ENCODE measurements at regions not wholly inside any gene's neighbourhood (a gene's known extent, or its start where the extent isn't known, plus 50 kb on each side); places are given as distances from the start of the nearest gene placed in this dataset.

GRCh38 chr6:94464018-94464510 is 1044.7 kb upstream of the EPHA7 start:
- DNase-seq (ENCODE audit: low read depth): no peak
- TF ChIP-seq, protein P1, sequence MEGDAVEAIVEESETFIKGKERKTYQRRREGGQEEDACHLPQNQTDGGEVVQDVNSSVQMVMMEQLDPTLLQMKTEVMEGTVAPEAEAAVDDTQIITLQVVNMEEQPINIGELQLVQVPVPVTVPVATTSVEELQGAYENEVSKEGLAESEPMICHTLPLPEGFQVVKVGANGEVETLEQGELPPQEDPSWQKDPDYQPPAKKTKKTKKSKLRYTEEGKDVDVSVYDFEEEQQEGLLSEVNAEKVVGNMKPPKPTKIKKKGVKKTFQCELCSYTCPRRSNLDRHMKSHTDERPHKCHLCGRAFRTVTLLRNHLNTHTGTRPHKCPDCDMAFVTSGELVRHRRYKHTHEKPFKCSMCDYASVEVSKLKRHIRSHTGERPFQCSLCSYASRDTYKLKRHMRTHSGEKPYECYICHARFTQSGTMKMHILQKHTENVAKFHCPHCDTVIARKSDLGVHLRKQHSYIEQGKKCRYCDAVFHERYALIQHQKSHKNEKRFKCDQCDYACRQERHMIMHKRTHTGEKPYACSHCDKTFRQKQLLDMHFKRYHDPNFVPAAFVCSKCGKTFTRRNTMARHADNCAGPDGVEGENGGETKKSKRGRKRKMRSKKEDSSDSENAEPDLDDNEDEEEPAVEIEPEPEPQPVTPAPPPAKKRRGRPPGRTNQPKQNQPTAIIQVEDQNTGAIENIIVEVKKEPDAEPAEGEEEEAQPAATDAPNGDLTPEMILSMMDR (IDR thresholded peaks at IDR 0.05; ENCODE audit: insufficient read depth, low read length): no peak
- H3K4me3 ChIP-seq (ENCODE audit: low read depth, low read length): no peak overlapping the region

DNA sequence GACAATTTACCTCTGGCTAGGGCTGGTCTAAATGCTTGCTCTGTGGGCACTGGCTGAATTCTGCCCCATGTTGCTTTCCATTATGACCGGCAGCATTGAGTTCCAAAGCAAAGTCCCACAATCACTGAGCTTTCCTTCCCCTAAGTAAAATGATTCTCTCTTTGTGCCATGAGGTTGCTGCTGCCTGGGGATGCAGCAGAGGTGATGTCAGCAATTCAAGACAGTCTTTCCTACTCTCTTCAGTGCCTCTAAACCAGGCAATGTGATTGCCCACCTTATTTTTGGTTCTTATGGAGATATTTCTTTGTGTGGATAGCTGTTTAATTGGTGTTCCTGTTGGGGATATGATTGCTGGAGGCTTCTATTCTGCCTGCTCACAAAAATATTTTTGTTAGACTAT is 1043.9 kb upstream of the EPHA7 start:
- TF ChIP-seq, protein P1 (IDR thresholded peaks at IDR 0.05; ENCODE audit: insufficient read depth, low read length): no peak
- H3K4me3 ChIP-seq (ENCODE audit: low read depth, low read length): no peak overlapping the region
- DNase-seq (ENCODE audit: low read depth): no peak

DNA sequence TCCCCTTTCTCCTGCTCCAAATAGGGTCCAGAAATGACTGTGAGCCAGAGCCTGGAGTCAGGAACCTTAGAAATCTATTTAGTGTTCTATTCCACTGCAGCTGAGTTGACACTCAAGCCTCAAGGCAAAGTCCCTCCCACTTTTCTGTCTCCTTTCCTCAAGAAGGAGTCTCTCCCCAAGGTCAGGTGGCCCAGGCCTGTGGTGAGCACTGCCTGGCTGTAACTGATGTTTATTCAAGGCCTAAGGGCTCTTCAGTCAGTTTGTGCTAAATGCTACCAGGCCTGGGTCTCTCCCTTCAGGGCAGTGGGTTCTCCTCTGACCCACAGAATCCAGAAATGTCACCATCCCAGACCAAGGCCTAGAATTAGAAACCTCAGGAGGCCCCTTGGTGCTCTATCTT is 1042.9 kb upstream of the EPHA7 start:
- TF ChIP-seq, protein P1 (IDR thresholded peaks at IDR 0.05; ENCODE audit: insufficient read depth, low read length): no peak

DNA sequence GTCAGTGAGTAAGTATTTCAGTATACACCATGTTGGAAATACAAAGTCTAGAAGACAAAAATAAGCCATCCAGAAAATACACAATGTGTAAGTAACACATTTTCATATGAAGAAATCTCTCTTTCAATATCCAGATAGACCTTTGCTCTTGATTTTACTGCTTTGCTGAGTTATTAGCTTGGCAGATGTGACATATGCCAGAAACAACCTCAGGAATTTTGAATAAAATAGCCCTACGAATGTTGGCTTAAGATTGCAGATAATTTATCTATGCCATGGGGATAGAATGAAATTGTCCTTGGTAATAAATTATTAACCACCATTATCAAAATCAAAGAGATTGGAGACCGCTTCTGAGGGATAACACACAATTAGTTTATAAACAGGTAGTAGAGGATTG is 1036.9 kb upstream of the EPHA7 start:
- no peak for DNase-seq (ENCODE audit: low read depth)
- H3K4me3 ChIP-seq (ENCODE audit: low read depth, low read length): no peak overlapping the region
- TF ChIP-seq, protein P1 (IDR thresholded peaks at IDR 0.05; ENCODE audit: insufficient read depth, low read length): no peak

More for the DNA sequence above, 1042.9 kb upstream of the EPHA7 start:
- DNase-seq (ENCODE audit: low read depth): no peak
- H3K4me3 ChIP-seq (ENCODE audit: low read depth, low read length): no peak overlapping the region

- DNase-seq (ENCODE audit: low read depth): no peak
- TF ChIP-seq, protein P1 (IDR thresholded peaks at IDR 0.05; ENCODE audit: insufficient read depth, low read length): no peak
- H3K4me3 ChIP-seq (ENCODE audit: low read depth, low read length): no peak overlapping the region
Observed at GRCh38 chr6:94454231-94454630, 1034.9 kb upstream of the EPHA7 start.

DNA sequence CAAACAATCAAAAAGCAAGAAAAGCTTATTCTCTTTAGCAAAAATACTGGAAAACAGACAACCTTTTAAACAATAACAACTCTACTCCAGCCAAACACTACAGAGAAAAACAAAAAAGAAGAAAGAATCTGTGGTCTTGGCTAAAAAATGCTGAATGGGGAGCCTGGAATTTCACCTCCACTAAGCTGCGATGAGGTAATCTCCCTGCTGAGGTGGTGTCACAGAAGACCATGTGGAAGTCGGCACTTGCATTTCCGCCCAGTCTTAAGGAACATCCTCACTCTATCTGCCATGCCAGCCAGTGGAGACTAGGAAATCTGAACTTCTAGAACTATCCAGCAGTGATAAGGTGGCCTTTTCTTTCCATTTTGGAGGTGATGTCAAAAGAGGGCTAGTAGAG is 1026.8 kb upstream of the EPHA7 start:
- no peak for DNase-seq (ENCODE audit: low read depth)
- no peak overlapping the region for H3K4me3 ChIP-seq (ENCODE audit: low read depth, low read length)
- TF ChIP-seq, protein P1 (IDR thresholded peaks at IDR 0.05; ENCODE audit: insufficient read depth, low read length): no peak

DNA sequence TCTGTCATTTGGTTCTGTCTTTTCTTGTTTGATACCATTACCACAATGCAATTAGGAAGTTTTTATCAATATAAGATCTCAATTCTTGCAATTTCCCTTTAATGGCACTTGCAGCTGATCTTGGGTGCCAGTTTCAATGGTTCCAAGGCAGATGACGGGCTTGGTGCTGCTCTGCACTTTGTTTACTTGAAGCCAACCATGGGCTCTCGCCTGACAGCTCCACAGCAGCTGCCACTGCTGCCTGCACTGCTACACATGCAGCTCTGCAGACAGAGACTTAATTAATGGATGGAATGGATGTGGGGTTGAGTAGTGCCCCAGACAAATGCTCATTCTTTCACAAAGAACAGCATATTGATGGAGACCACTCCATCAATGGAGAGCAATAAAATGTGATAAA is 1024.3 kb upstream of the EPHA7 start:
- TF ChIP-seq, protein P1 (IDR thresholded peaks at IDR 0.05; ENCODE audit: insufficient read depth, low read length): no peak
- H3K4me3 ChIP-seq (ENCODE audit: low read depth, low read length): no peak overlapping the region
- DNase-seq (ENCODE audit: low read depth): no peak

Measured in fibroblast of the aortic adventitia (primary cell).